ENCODE measurements at regions not wholly inside any gene's neighbourhood (a gene's known extent, or its start where the extent isn't known, plus 50 kb on each side); places are given as distances from the start of the nearest gene placed in this dataset.

DNA sequence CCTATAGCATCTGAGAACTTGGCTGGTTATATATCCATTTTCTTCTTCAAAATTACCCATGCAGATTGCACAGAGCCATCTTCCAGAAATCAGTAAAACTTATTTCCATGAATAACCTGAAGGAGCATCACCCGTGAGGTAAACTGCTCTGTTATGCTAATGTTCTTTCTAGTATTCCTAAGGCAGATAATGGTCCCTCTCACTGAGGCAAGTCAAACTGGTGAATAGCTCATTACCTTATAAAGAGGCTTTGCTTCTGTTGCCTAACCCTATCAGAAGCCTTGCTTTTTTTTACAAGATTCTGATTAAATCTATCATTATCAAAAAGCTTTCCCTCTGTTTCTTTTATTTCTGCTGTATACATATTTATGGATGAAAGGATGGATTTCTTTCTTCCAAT is 307.6 kb upstream of the FLRT2 start:
- TF ChIP-seq, protein P1, sequence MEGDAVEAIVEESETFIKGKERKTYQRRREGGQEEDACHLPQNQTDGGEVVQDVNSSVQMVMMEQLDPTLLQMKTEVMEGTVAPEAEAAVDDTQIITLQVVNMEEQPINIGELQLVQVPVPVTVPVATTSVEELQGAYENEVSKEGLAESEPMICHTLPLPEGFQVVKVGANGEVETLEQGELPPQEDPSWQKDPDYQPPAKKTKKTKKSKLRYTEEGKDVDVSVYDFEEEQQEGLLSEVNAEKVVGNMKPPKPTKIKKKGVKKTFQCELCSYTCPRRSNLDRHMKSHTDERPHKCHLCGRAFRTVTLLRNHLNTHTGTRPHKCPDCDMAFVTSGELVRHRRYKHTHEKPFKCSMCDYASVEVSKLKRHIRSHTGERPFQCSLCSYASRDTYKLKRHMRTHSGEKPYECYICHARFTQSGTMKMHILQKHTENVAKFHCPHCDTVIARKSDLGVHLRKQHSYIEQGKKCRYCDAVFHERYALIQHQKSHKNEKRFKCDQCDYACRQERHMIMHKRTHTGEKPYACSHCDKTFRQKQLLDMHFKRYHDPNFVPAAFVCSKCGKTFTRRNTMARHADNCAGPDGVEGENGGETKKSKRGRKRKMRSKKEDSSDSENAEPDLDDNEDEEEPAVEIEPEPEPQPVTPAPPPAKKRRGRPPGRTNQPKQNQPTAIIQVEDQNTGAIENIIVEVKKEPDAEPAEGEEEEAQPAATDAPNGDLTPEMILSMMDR (conservative IDR thresholded peaks at IDR 0.05; ENCODE audit: low read length): no peak
- TF ChIP-seq EZH2phosphoT487 (IDR thresholded peaks at IDR 0.05; ENCODE audit: borderline replicate concordance, low read depth, low read length): no peak

Measured in OCI-LY7 (cell line).